Neuronal stem cell (in vitro differentiated cells): ENCODE measurements at regions not wholly inside any gene's neighbourhood (a gene's known extent, or its start where the extent isn't known, plus 50 kb on each side); places are given as distances from the start of the nearest gene placed in this dataset.

Experiments used
- DNase-seq: peaks from one replicate; pipeline ENCODE4 v3.0.0-alpha.2; 2013; ENCODE audit warnings: low spot score
- H2AFZ ChIP-seq: one replicate; pipeline ENCODE4 v1.6.1; 2013; ENCODE audit warnings: mild to moderate bottlenecking, low read length, inconsistent platforms
- H2AK5ac ChIP-seq: 2 replicates; pipeline ENCODE4 v1.6.1; 2013; ENCODE audit warnings: low read depth, mild to moderate bottlenecking, inconsistent platforms, low read length, moderate library complexity, mixed read lengths
- H2BK120ac ChIP-seq: 2 replicates; pipeline ENCODE4 v1.6.1; 2013; ENCODE audit warnings: low read depth, mild to moderate bottlenecking, inconsistent platforms, low read length, moderate library complexity, mixed read lengths
- H2BK12ac ChIP-seq: one replicate; pipeline ENCODE4 v1.6.1; 2013; ENCODE audit warnings: low read length, inconsistent platforms
- H2BK15ac ChIP-seq: 2 replicates; pipeline ENCODE4 v1.6.1; 2013; ENCODE audit warnings: mild to moderate bottlenecking, low read length, inconsistent platforms, mixed read lengths
- H2BK5ac ChIP-seq: one replicate; pipeline ENCODE4 v1.6.1; 2013; ENCODE audit warnings: inconsistent platforms, mild to moderate bottlenecking, low read length, moderate library complexity
- H3K14ac ChIP-seq: one replicate; pipeline ENCODE4 v1.6.1; 2013; ENCODE audit warnings: low read length, inconsistent platforms
- H3K18ac ChIP-seq: 2 replicates; pipeline ENCODE4 v1.6.1; 2013; ENCODE audit warnings: low read length, inconsistent platforms
- H3K23ac ChIP-seq: 2 replicates; pipeline ENCODE4 v1.6.1; 2013; ENCODE audit warnings: low read depth, mild to moderate bottlenecking, mixed read lengths, low read length, inconsistent platforms; ENCODE audit not compliant: poor library complexity
- H3K27ac ChIP-seq: replicated peaks from 3 replicates; pipeline ENCODE4 v1.5.1; 2013; ENCODE audit warnings: low read length, inconsistent platforms
- H3K27me3 ChIP-seq, 3 experiments: 2 replicates each; pipeline ENCODE4 v1.6.1; 2013; ENCODE audit warnings: low read length in 3 of 3, mild to moderate bottlenecking in 2 of 3, inconsistent platforms in 1 of 3, low read depth in 1 of 3, mixed read lengths in 1 of 3, moderate library complexity in 1 of 3; ENCODE audit not compliant: control insufficient read depth in 3 of 3, insufficient read depth in 3 of 3
- H3K36me3 ChIP-seq, 2 donors: replicated peaks in 1 of 2; 2 replicates each; pipeline ENCODE4 v1.6.1; 2013; ENCODE audit warnings: low read length in 2 of 2; ENCODE audit not compliant: control insufficient read depth in 2 of 2, insufficient read depth in 2 of 2
- H3K4ac ChIP-seq: 2 replicates; pipeline ENCODE4 v1.6.1; 2013; ENCODE audit warnings: inconsistent platforms, mild to moderate bottlenecking, low read length, moderate library complexity
- H3K4me1 ChIP-seq, 2 donors: 1 replicate in 1 of 2; 2 replicates in 1 of 2; pipeline ENCODE4 v1.6.1; 2013; ENCODE audit warnings: low read length in 2 of 2, low read depth in 1 of 2; ENCODE audit not compliant: control insufficient read depth in 2 of 2, insufficient read depth in 1 of 2
- H3K4me2 ChIP-seq: one replicate; pipeline ENCODE4 v1.6.1; 2013; ENCODE audit warnings: mild to moderate bottlenecking, low read length, inconsistent platforms; ENCODE audit not compliant: insufficient read depth, poor library complexity, severe bottlenecking
- H3K4me3 ChIP-seq, 2 donors: 2 replicates each; pipeline ENCODE4 v1.5.1; 2013; ENCODE audit warnings: low read length in 2 of 2, mild to moderate bottlenecking in 2 of 2, inconsistent platforms in 1 of 2, moderate library complexity in 1 of 2
- H3K79me1 ChIP-seq: one replicate; pipeline ENCODE4 v1.6.1; 2013; ENCODE audit warnings: low read depth, mild to moderate bottlenecking, inconsistent platforms, low read length, moderate library complexity
- H3K9ac ChIP-seq: one replicate; pipeline ENCODE4 v1.6.1; 2013; ENCODE audit warnings: mild to moderate bottlenecking, low read depth, low read length, inconsistent platforms; ENCODE audit not compliant: poor library complexity
- H3K9me3 ChIP-seq, 2 donors: replicated peaks in 1 of 2; 2 replicates each; pipeline versions ENCODE3 to v1.6.1; 2013; ENCODE audit warnings: low read length in 2 of 2, mild to moderate bottlenecking in 2 of 2, inconsistent platforms in 1 of 2, low read depth in 1 of 2, mixed read lengths in 1 of 2, moderate library complexity in 1 of 2; ENCODE audit not compliant: control insufficient read depth in 2 of 2, insufficient read depth in 1 of 2
- H4K8ac ChIP-seq: one replicate; pipeline ENCODE4 v1.6.1; 2013; ENCODE audit warnings: low read depth, mild to moderate bottlenecking, inconsistent platforms, low read length, moderate library complexity
- H4K91ac ChIP-seq: one replicate; pipeline ENCODE4 v1.6.1; 2013; ENCODE audit warnings: low read length, low read depth, mild to moderate bottlenecking, inconsistent platforms; ENCODE audit not compliant: poor library complexity
- WGBS, 2 donors: extraction: QIAGEN DNeasy Blood & Tissue Kit; methylation state at CpG; one replicate each; pipeline ENCODE4 v1.1.7; 2013; ENCODE audit warnings: missing lambda C conversion rate in 2 of 2, mixed read lengths in 1 of 2; ENCODE audit not compliant: insufficient read length in 2 of 2, insufficient replicate concordance in 1 of 2; ENCODE audit errors: extremely low coverage in 2 of 2; 5-methylcytosine and 5-hydroxymethylcytosine counted together

DNA sequence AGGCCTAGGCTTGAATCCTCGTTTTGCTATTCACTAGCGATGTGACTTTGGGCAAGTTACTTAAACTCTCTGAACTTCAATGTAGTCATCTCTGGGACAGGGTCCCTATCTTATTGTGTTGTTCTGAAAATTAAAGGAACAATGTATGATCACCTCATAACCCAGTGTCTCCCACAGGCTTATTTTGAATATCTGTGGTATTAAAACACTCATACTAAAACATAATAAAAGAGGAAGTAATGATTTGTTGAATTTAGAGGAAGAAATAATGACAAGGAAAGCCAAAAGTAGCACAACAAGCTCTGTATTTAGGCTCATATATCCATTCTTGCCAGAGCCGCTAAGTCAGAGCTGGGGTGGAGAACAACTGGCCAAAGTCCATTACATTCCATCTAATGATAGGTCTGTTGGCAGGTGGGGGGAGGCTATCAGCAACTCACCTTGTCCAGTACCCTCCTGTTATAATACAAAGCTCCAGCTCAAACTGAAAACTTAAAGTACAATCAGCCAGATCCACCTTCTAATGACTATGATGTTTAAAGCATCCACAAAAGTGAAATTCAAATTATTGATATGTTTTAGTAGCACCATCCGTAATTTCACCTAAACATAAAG lies 64.5 kb upstream of the LSM6 start:
- Histone ChIP-seq H3K4ac (no peak overlapping the region), H2AFZ (no peak overlapping the region), H3K27ac (no peak overlapping the region), H3K4me2 (no peak overlapping the region), H3K18ac (no peak overlapping the region), H3K27me3 (no peaks in the 10 kb centered on the region), H3K4me1 (no peaks in the 10 kb centered on the region), H3K9me3 (no peaks in the 10 kb centered on the region), H3K14ac (no peak overlapping the region), H3K9ac (no peak overlapping the region), H2BK15ac (no peak overlapping the region), H2AK5ac (no peak overlapping the region), H3K4me3 (no peak overlapping the region), H4K8ac (no peak overlapping the region), H2BK120ac (no peak overlapping the region), H3K23ac (no peak overlapping the region), H3K79me1 (no peaks in the 10 kb centered on the region), H4K91ac (no peak overlapping the region), H3K36me3 (no peaks in the 10 kb centered on the region), H2BK12ac (no peak overlapping the region), H2BK5ac (no peak overlapping the region)
- no peak for DNase-seq
- no CpG with 5 or more reads among the region's 4 CpGs for WGBS, 2 donors

GRCh38 chr4:146108756-146109155 lies 66.8 kb upstream of the LSM6 start:
- no peak overlapping the region for H3K4me3 ChIP-seq
- H4K8ac ChIP-seq = no peak overlapping the region
- H3K4me1 ChIP-seq = peaks cover 0 to 1% of the 10 kb centered on the region in 2 donors
- DNase-seq = no peak
- no peak overlapping the region for H3K4ac ChIP-seq
- H3K27me3 ChIP-seq = no peaks in the 10 kb centered on the region
- no peaks in the 10 kb centered on the region for H3K9me3 ChIP-seq
- H3K9ac ChIP-seq = no peak overlapping the region
- H2BK5ac ChIP-seq = no peak overlapping the region
- no peak overlapping the region for H4K91ac ChIP-seq
- WGBS, 2 donors = no CpG with 5 or more reads among the region's 1 CpG
- no peaks in the 10 kb centered on the region for H3K36me3 ChIP-seq
- H2BK12ac ChIP-seq = no peak overlapping the region
- H2BK120ac ChIP-seq = no peak overlapping the region
- no peak overlapping the region for H2AFZ ChIP-seq
- H3K23ac ChIP-seq = no peak overlapping the region
- H3K18ac ChIP-seq = no peak overlapping the region
- no peak overlapping the region for H3K4me2 ChIP-seq
- H3K14ac ChIP-seq = no peak overlapping the region
- H3K27ac ChIP-seq = no peak overlapping the region
- H3K79me1 ChIP-seq = no peaks in the 10 kb centered on the region
- no peak overlapping the region for H2BK15ac ChIP-seq
- H2AK5ac ChIP-seq = no peak overlapping the region

GRCh38 chr4:146107587-146108240 lies 67.8 kb upstream of the LSM6 start:
- Histone ChIP-seq H3K27ac (no peak overlapping the region), H3K36me3 (no peaks in the 10 kb centered on the region), H3K4me2 (no peak overlapping the region), H3K23ac (no peak overlapping the region), H2AK5ac (no peak overlapping the region), H4K91ac (no peak overlapping the region), H4K8ac (no peak overlapping the region), H2BK5ac (no peak overlapping the region), H2BK120ac (no peak overlapping the region), H3K14ac (no peak overlapping the region), H3K27me3 (no peaks in the 10 kb centered on the region), H3K4me1 (peaks cover 0 to 1% of the 10 kb centered on the region in 2 donors), H3K9me3 (no peaks in the 10 kb centered on the region), H2BK15ac (no peak overlapping the region), H3K9ac (no peak overlapping the region), H2AFZ (no peak overlapping the region), H2BK12ac (no peak overlapping the region), H3K18ac (no peak overlapping the region), H3K79me1 (no peaks in the 10 kb centered on the region), H3K4ac (no peak overlapping the region), H3K4me3 (no peak overlapping the region)
- no peak for DNase-seq
- WGBS, 2 donors = no CpG with 5 or more reads among the region's 3 CpGs

- Histone ChIP-seq H3K9ac (no peak overlapping the region), H3K9me3 (no peaks in the 10 kb centered on the region), H2AFZ (no peak overlapping the region), H3K79me1 (no peaks in the 10 kb centered on the region), H2BK120ac (no peak overlapping the region), H3K4me1 (peaks cover 0 to 1% of the 10 kb centered on the region in 2 donors), H2AK5ac (no peak overlapping the region), H3K36me3 (no peaks in the 10 kb centered on the region), H2BK15ac (no peak overlapping the region), H3K23ac (no peak overlapping the region), H3K4me3 (no peak overlapping the region), H2BK5ac (no peak overlapping the region), H3K27ac (no peak overlapping the region), H4K8ac (no peak overlapping the region), H3K27me3 (no peaks in the 10 kb centered on the region), H3K18ac (no peak overlapping the region), H4K91ac (no peak overlapping the region), H3K4me2 (no peak overlapping the region), H3K14ac (no peak overlapping the region), H2BK12ac (no peak overlapping the region), H3K4ac (no peak overlapping the region)
- no peak for DNase-seq
- no CpG with 5 or more reads among the region's 1 CpG for WGBS, 2 donors
Observed at GRCh38 chr4:146105464-146105863, 70.1 kb upstream of the LSM6 start.
